WTC11 (cell line): ENCODE measurements at regions not wholly inside any gene's neighbourhood (a gene's known extent, or its start where the extent isn't known, plus 50 kb on each side); places are given as distances from the start of the nearest gene placed in this dataset.
A peak's percentile ranks its signal among the peaks of the same experiment; 100 is the strongest.

ENCODE experiments used
- ATF1 ChIP-seq: sonication (generic); formaldehyde crosslinking; IDR thresholded peaks from 2 replicates; pipeline ENCODE4 v1.8.1; 2023; ENCODE audit warnings: mild to moderate bottlenecking, moderate library complexity, missing genetic modification reagents
- CREM ChIP-seq: sonication (generic); formaldehyde crosslinking; IDR thresholded peaks from 2 replicates; pipeline ENCODE4 v1.8.1; 2022; ENCODE audit warnings: mild to moderate bottlenecking, missing genetic modification reagents, moderate library complexity
- CTCF ChIP-seq: fragments of 200-600 bp; IDR thresholded peaks from 2 replicates; pipeline ENCODE4 v1.8.0; 2022; ENCODE audit warnings: antibody characterized with exemption
- ESRRA ChIP-seq: sonication (generic); formaldehyde crosslinking; IDR thresholded peaks from 2 replicates; pipeline ENCODE4 v1.8.1; 2022; ENCODE audit warnings: mild to moderate bottlenecking, missing genetic modification reagents, borderline replicate concordance
- FOXK1 ChIP-seq: sonication (generic); formaldehyde crosslinking; IDR thresholded peaks from 2 replicates; pipeline ENCODE4 v1.8.0; 2022; ENCODE audit warnings: mild to moderate bottlenecking, moderate library complexity, missing genetic modification reagents
- GABPB1 ChIP-seq: sonication (generic); formaldehyde crosslinking; IDR thresholded peaks from 2 replicates; pipeline ENCODE4 v1.8.1; 2023; ENCODE audit warnings: mild to moderate bottlenecking, missing genetic modification reagents
- GRHL2 ChIP-seq: fragments of 250-450 bp; sonication (Bioruptor Pico); IDR thresholded peaks from 2 replicates; pipeline ENCODE4 v1.8.0; 2022; ENCODE audit warnings: mild to moderate bottlenecking, moderate library complexity; ENCODE audit not compliant: insufficient replicate concordance, severe bottlenecking
- MAX ChIP-seq: sonication (generic); formaldehyde crosslinking; IDR thresholded peaks from 2 replicates; pipeline ENCODE4 v1.8.0; 2022; ENCODE audit warnings: mild to moderate bottlenecking, missing genetic modification reagents
- NR3C1 ChIP-seq: sonication (generic); formaldehyde crosslinking; conservative IDR thresholded peaks from 2 replicates; pipeline ENCODE4 v1.8.1; 2023; ENCODE audit warnings: low read depth, mild to moderate bottlenecking, missing genetic modification reagents
- PRDM15 ChIP-seq: sonication (generic); formaldehyde crosslinking; IDR thresholded peaks from 2 replicates; pipeline ENCODE4 v1.8.0; 2022; ENCODE audit warnings: missing genetic modification reagents
- PREB ChIP-seq: sonication (generic); formaldehyde crosslinking; IDR thresholded peaks from 2 replicates; pipeline ENCODE4 v1.8.1; 2022; ENCODE audit warnings: mild to moderate bottlenecking, missing genetic modification reagents, moderate library complexity, borderline replicate concordance
- USF2 ChIP-seq: sonication (generic); formaldehyde crosslinking; IDR thresholded peaks from 2 replicates; pipeline ENCODE4 v1.8.1; 2023; ENCODE audit warnings: mild to moderate bottlenecking, missing genetic modification reagents, moderate library complexity
- ZNF317 ChIP-seq: sonication (generic); formaldehyde crosslinking; IDR thresholded peaks from 2 replicates; pipeline ENCODE4 v1.8.1; 2023; ENCODE audit warnings: low read depth, mild to moderate bottlenecking, moderate library complexity, missing genetic modification reagents, borderline replicate concordance
- TF ChIP-seq, protein P1 (sequence below): sonication (generic); formaldehyde crosslinking; IDR thresholded peaks from 2 replicates; pipeline ENCODE4 v1.8.0; 2023; ENCODE audit warnings: missing genetic modification reagents
- TF ChIP-seq, protein P2 (sequence below): sonication (generic); formaldehyde crosslinking; IDR thresholded peaks from 2 replicates; pipeline ENCODE4 v1.8.0; 2022; ENCODE audit warnings: mild to moderate bottlenecking, missing genetic modification reagents

DNA sequence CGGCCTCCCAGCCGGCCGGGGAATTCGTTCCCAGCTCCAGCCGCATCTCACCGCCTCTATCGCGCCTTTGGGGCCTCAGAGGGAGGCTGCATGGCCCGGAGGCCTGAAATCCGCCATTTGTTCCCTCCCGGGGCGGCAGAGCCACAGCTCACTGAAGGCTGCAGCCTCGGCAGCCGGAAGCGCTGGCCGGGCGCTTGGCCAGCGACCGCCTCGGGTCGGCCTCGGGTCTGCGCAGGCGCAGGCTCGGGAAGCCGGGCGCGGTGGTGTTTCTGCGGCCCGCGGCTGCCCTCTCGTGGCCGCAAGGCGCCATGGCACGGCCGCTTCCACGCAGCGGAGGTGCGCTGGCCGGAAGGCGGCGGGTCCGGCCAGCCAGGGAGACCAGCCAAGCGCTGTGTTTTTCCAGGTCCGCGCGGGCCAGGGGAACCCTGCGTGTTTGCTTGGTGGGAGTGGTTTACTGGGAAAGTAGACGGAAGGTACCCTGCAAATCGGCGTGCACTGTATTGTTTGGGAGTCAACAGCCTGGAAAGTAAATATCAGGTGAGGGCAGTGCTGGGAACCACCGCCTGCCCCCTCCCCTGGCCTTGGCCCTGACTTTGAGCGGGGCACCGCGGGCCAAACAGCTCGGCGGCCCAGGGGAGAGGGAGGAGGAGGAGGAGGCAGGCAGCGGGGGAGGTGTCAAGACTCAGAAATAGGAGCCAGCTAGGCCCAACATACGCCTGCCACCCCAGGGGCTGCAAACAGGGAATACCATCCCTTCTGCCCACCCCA, 52.7 kb upstream of the CD34 start (continued):
- TF ChIP-seq CTCF (peak; percentile 97), PREB (CRISPR knock-in tag) (no peak), GABPB1 (peak; percentile 55; the same call in 1 of the 2 replicates), FOXK1 (CRISPR knock-in tag) (peak; percentile 60; the same call in 1 of the 2 replicates), CREM (peak; percentile 85), ESRRA (CRISPR knock-in tag) (0 out of 2 replicates have a peak, but pooled peaks have one; percentile 49), ZNF317 (CRISPR knock-in tag) (no peak), GRHL2 (CRISPR knock-in tag) (no peak), PRDM15 (CRISPR knock-in tag) (0 out of 2 replicates have a peak, but pooled peaks have one; percentile 35), USF2 (CRISPR knock-in tag) (no peak), ATF1 (CRISPR knock-in tag) (peak; percentile 82), MAX (CRISPR knock-in tag) (peak; percentile 58; the same call in 1 of the 2 replicates), NR3C1 (CRISPR knock-in tag) (no peak)
- TF ChIP-seq, protein P1, sequence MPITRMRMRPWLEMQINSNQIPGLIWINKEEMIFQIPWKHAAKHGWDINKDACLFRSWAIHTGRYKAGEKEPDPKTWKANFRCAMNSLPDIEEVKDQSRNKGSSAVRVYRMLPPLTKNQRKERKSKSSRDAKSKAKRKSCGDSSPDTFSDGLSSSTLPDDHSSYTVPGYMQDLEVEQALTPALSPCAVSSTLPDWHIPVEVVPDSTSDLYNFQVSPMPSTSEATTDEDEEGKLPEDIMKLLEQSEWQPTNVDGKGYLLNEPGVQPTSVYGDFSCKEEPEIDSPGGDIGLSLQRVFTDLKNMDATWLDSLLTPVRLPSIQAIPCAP (CRISPR knock-in tag), result peak; percentile 80
- TF ChIP-seq, protein P2, sequence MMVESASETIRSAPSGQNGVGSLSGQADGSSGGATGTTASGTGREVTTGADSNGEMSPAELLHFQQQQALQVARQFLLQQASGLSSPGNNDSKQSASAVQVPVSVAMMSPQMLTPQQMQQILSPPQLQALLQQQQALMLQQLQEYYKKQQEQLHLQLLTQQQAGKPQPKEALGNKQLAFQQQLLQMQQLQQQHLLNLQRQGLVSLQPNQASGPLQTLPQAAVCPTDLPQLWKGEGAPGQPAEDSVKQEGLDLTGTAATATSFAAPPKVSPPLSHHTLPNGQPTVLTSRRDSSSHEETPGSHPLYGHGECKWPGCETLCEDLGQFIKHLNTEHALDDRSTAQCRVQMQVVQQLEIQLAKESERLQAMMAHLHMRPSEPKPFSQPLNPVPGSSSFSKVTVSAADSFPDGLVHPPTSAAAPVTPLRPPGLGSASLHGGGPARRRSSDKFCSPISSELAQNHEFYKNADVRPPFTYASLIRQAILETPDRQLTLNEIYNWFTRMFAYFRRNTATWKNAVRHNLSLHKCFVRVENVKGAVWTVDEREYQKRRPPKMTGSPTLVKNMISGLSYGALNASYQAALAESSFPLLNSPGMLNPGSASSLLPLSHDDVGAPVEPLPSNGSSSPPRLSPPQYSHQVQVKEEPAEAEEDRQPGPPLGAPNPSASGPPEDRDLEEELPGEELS, result peak; percentile 69; the same call in 1 of the 2 replicates
- TF ChIP-seq, all 79 proteins: peak for 20
